ENCODE measurements at regions not wholly inside any gene's neighbourhood (a gene's known extent, or its start where the extent isn't known, plus 50 kb on each side); places are given as distances from the start of the nearest gene placed in this dataset.

DNA sequence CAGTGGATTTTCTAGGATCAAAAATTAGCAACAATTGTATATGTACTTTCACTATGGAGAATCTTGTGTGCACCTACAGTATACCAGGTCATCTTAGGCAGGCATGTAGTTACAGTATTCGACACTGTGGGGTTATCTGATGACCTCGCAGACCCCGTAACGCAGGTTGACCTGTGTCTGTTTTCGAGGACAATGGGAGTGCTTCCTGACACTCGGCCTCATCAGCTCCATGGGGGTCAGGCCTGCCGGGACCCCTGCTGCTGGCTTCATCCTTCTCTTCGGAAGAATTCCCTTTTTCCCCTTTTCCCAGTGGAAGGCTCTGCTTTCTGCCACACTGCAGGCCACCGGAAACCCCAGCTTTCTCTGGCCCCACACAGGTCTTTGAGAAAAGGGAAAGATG lies 102.8 kb upstream of the TMEM18 start:
- DNase-seq = no peak

DNA sequence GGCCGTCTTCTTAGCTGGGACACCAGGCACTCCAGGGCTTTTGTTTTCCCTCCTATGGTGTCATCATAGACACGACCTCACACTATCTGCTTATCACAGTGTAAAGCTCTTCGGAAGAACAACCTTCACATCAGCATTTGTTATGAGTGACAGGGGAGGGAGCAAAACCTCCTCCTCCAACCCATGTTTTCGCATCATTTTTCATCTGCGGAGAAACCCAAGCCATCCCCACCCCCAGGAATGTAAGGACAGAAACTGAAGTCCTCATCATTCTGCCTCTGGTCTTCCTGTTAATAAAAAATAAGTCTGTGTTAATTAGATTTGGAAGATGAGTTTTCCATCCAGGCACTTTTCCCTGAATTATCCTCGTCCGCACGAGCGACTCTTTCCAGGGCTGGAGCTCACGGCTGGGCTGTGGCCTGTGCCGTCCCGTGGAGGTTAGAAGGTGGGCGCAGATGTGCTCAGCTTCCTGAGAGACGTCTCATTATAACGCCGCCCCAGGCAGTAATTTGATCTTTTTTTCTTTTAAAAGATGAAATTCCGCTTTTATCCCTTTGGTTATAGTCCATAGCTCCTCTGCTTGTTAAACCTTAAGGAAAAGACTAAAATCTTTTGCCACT lies 101.6 kb upstream of the TMEM18 start:
- DNase-seq = no peak

DNA sequence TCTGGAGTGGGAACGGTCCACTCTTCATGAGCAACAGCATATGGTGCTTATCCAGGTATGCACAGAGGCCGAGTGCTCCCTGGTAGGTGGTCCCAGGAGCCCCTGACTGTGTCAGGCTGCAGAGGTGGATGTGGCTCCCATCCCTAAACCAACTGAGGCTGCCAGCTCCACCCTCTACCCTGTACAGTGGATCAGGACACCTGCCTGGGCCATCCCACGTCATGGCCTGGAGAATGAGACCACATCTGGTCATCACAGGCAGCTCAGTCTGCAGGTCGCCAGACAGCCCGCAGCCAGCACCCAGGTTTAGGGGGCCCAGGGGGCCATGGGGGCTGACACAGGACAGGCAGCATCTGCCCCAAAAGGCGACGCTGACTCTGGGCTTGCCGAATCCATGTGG lies 100.3 kb upstream of the TMEM18 start:
- no peak for DNase-seq

DNA sequence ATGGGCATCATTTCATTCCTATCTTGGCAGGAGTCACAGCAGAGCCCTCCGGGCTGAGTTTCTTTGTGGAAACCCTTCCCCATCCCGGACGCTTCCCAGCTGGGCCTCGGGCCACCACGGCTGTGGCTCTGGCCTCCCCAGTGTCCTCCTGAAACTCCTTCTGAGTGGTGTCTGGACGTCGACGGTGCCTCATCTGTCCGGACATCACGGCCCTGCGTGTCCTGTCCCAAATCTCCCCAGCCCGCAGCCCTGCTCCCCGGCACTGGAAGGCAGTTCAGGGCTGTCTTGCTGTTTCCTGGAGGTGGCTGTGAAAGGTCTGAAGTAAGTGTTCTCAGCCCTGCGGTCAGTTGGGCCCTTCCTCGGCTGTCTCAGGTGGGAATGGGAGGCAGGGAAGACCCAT lies 99.8 kb upstream of the TMEM18 start:
- DNase-seq = no peak

DNA sequence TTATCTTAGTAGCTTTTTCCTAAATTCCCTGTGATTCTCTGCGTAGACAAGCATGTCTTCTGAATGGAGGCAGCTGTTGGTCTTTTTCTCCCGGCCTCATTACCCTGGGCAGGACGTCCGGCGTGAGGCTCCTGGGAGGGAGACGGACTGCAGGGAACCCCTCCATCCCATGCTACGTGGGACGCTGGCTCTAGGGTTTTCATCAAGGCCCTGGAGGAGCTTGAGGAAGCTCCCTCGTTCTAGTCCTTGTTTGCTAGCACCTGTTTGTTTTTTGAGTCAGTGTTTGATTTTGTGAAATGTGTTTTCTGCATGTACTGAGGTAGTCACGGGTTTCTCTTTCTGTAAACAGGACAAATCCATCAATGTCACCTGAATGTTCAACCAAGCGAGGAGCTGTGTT lies 99.3 kb upstream of the TMEM18 start:
- DNase-seq = no peak

DNA sequence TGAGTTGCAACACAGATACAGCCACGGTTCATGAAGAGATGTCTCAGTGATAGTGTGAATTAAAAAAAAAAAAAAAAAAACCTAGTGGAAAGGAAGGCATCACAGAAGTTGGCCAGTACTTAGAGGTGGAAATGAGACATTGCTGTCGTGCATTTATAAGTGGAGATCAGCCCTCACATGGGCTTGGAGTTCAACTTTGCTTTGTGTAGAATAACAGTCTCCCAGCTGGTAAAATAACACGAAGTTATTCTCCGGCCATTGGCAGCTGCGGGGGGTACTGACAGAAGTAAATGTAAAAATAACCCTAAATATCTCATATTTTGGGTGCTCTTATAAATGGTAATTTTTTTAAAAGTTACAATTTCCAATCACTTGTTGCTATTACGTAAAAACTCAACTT lies 98.8 kb upstream of the TMEM18 start:
- DNase-seq = no peak

DNA sequence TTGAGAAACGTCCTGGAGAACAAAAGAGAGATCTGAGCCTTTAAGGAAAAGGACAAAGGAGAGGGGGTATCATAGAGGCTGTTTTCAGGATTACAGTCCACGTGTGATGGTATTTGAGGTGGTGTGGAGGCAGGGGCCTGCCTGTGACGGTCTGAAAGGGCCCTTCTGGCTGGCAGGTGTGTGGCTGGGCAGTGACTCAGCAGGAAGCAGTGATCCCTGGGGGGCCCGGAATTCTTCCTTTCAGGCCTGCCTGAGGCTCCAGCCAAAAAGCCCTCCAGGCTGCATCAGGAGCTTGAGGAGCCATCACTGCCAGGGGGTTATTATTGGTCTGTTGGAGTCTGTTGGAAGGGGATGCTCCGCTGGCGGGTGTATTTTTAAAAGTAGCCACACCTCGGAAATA lies 97.2 kb upstream of the TMEM18 start:
- DNase-seq = no peak

DNA sequence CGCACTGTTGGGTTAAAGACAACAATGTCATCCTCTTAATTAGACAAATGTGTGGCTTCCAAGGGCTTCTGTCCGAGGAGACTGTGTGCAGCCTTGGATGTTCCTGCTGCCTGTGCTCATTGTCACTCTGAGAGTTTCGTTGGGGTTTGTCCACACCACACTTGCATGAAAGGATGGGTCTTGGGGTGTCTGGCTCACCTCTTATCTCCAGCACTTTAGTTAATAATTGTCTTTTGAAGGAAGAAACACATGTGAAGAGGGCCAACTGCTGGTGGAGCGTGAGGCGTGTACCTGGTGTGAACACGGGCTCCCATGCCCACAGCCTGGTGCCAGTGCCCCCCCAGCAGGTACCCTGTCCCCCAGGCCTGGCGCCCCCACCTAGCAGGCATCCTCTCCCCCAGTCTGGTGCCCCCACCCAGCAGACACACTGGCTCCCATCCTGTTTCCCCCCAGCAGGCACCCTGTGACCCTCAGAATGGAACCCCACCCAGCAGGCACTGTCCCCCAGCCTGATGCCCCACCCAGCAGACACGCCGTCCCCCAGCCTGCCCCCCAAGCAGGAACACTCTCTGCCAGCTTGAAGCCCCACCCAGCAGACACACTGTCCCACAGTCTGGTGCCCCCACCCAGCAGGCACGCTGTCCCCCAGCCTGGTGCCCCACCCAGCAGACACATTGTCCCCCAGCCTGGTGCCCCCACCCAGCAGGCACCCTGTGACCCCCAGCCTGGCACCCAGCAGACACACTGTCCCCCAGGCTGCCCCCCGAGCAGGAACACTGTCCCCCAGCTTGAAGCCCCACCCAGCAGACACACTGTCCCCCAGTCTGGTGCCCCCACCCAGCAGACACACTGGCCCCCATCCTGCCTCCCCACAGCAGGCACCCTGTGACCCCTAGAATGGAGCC lies 96.3 kb upstream of the TMEM18 start:
- no peak for DNase-seq

DNA sequence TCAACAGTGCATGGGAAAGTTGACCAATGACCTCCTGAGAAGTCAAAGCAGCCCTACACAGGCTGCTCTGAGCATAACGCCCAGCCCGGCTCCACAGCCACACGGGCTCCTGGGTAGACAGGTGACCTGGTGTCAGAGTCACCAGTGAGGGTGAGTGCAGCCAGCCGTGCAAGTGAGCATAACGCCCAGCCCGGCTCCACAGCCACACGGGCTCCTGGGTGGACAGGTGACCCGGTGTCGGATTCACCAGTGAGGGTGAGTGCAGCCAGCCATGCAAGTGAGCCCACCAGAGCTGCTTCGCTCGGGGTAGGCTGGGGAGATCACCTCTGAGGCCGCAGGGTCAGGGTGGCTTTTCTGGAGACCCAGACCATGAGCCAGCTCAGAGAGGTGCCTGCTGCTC lies 94.3 kb upstream of the TMEM18 start:
- no peak for DNase-seq

DNA sequence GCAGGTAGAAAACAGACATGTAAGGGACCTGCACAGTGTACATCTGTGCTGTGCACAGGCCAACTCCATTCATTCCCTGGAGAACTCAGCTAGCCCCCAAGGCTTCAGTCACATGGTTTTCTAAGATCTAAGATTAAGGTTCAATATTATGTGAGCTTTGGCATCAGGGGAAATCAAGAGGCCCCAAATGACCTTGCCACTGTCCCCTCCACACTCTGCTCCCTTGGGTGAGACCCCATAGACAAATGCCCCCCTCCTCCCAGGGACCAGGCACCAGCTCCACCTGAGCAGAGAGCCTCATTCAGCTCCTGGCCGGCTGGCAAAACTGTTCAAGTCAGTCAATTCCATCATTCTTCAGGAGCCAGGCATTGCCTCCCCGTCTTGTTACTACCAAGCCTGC lies 93.6 kb upstream of the TMEM18 start:
- no peak for DNase-seq

DNA sequence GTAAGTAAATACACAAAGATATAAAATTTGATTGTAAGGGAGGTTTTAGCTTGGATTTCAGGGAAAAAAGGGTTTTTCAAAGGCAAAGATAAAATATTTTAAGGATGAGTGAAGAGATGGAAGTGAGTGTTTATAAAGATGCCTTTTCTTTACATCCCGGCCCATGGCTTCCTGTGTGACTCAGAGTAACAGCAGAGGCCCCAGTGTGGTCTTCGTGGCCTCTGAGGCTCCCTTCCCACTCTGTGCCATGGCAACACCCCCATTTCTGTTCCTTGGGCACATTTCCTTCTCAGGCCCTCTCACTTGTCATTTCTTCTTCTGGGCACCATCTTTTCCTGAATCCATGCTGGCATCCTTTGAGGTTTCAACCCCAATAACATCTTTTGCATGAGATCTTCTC lies 92.6 kb upstream of the TMEM18 start:
- DNase-seq = no peak

DNA sequence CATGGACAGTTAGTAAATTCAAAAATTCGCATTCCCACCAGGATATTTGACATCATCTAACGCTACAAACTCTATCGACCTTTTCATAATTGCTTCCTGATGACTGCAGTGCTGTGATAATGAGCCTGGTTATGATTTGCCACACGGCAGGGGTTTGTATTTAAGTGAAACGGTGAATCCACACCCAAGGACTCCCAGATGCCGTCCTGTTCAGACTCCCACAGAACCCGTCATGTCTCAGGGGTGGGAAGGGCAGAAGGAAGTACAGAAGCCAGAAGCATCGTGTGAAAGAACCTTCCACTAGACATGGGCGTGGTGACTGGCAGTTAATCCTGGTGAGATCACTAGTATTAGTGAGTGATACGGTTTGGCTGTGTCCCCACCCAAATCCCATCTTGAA lies 91.2 kb upstream of the TMEM18 start:
- DNase-seq = no peak

DNA sequence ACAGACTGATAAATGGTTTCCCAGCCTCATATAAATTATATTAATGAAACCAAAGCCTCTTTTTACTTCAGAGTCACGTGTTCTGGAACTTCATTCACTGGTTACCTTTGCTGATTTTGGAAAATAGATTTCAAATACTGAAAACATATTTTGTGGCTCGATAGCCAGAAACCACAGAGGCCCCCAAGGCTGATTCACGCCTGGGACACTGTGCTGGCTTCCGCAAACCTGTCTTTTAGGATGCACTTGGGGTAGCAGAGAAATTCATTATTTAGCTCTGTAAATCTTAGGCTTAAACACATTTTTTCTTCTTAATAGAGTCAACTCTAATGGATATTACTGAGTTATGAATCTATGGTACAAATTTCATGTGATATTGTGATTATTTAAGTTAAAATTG lies 90.7 kb upstream of the TMEM18 start:
- DNase-seq = no peak

DNA sequence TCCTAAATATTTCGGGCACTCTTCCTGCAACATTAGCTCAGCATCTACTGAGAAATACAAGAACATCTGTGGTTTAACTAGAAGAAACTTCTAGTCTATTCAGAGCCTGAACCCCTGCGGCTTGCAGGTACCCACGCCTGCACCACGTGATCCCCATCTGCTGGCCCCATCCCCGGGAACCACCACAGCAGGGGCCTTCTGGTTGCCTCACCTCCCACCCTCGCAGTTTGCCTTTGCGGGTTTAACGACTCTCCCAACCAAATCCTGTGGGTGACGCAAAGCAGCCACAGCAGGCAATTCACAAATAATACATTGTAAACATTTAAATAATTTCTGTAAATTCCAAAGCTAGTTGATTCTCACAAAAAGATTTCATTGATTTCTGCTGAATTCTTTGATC lies 90.2 kb upstream of the TMEM18 start:
- DNase-seq = no peak

DNA sequence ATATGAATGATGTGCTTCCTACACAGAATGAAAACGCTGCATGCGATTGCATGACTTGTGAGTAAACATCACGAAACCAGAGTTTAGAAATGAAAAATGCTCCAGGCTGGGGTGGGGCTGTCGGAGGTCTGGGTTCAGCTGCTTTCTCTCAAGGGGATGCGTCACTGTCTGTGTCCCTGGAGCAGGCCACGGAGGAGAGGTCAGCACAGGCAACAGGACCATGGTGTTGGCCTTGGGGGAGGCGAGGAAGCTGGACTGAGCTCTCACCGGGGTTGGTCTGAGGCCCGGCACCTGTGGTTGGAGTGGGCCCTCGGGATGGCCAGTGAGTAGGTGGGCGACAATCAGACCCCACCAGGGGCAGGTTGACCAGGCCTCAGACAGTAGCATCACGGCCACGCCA lies 89.0 kb upstream of the TMEM18 start:
- no peak for DNase-seq

DNA sequence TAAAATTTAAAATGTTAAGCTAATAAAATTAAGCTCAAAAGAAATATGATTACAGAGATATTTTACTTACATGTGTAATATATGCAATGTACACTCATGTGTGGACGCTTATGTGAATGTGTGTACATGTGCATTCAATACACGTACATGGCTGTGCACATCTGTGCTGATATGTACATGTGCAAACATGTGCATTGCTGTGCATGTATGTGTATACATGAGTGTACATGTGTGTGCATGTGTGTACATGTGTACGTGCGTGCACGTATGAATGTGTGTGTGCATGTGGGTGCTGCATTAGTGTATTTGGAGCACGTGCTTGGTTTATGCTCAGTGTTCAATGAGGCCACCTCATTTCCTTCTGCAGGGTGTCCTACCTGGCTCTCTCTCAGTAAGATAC lies 88.2 kb upstream of the TMEM18 start:
- DNase-seq = no peak

DNA sequence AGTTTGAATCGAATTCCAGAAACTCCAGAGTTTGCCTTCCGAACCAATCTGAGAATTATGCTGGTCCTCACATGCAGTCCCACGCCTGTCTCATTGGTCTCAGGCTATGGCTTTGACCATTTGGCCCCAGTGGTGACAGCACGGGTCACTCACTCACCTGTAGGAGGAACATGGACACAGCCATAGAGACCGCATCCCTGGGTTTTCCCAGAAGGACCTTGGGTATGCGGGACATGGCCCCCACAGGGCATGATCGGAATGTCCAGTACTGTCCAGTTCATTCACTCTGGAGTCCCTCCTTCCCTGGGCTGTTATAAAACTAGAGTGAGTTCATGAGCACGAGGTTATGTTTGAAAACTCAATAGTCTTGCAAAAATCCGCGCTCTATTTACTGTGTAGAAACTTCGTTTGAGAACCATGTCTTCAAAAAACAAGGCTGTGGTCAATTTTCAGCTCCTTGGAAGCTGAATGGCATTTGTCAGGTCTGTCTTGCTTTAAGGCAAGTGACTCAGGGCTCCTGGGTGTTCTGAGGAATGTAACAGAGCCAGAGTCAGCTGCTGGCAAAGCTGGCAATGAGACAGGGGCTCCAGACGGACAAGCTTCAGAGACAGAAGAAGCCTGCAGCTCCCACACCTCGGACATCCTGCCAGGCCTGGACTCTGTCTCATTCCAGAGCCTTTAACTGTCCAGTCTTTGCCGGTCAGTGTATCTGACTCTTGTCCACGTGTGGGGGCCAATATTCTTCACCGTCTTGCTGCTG lies 86.7 kb upstream of the TMEM18 start:
- no peak for DNase-seq

DNA sequence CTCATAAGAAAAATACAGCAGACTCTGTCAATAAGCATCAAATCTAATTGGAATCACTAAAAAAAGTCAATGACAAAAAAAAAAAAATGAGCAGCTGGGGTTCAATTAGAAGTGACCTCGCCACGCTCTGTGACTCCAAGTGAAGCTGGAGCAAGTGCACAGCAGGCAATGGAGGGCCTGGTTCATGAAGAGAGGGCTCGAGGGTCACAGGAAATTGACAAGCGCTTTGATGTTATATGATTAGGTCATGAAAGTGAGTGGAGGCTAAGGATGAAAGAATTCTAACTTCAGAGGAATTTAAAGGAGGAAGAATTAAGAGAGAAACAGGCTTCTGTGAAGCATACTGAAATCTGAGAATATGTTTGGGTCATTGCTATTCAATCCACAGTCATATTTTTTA lies 85.4 kb upstream of the TMEM18 start:
- no peak for DNase-seq

DNA sequence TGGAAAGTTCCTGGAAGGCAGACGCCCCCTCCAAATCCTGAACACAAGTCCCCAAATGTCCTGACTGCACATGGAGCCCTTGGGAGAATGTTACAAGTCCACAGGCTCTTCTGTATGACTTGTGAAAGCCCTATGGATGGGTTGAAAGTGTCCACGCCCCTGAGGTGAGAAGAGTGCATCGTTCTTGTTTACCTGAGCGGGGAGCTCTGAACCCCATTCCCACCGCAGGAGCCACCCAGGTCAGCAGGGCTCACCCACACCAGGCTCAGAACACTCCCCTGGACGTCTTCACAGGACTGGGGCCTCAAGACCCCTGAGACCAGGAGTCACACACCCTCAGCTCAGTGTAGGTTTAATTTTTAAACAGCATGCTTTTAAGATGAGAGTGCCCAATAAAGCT lies 84.2 kb upstream of the TMEM18 start:
- no peak for DNase-seq

DNA sequence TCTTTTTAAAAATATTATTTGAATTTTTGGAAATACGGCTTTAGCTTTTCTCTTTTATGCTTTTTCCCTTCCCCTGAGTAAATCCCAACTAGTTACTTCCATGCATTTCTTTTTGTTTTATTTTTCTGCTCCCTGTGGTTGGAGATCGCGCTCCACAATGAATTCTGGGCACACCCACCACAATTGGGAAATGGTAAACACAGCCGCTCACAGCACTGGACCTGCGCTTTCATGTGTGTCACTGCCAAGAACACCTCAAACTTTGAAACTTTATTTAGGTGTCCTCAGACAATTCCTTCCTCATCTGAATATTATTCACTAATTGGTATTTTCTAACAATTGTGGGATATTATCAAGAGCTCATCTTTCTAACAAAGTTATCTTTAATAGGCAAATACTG lies 82.8 kb upstream of the TMEM18 start:
- DNase-seq = no peak

DNA sequence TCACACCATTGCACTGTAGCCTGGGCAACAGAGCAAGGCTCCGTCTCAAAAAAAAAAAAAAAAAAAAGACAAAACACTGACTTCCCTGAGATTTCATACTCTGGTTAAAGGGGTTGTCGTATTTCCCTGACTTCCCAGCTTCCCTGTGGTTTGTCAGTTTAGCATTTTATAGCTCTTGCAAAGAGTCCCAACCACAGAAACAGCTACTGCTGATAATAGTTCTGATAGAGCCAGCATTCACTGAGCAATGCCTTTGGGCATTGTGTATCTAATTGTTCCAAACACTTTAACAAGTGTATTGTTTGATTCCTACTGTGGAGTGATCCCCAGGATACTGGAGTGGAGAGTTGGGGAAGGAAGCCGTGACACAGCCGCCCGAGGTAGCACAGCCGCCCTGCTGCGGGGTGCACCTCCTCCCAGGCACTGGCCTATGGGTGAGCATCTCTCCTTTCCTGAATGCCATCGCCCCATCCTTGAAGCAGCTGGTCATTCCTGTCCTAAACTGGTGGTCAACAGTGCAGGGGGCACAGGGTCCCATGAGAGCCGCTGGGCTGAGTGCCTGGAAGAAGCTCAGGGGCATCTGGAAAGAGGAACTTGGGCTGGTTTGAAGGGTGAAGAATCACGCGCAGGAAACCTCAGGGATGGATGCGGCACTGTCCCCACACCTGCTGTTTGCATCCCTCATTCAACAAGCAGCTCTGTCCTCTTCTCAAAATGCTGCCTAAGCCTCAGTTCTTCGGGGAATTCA lies 81.0 kb upstream of the TMEM18 start:
- no peak for DNase-seq

DNA sequence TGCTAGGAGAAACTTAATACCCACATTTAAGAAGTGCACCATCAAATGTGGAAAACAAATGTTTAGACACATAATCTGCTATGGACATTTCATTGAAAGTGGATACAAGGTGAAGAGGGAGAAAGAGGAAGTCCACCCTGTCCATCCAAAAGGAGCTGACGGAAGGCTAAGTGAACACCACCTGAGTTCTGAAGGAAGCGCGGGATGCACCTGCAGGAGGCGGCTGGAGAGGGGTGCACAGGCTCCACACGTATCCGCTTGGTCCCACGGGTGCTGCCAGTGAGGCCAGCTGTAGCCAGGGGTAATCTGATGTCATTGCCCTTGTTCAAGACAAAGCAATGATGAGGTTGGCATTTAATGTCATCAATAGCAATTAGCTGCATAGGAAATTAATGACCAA lies 75.9 kb upstream of the TMEM18 start:
- no peak for DNase-seq

DNA sequence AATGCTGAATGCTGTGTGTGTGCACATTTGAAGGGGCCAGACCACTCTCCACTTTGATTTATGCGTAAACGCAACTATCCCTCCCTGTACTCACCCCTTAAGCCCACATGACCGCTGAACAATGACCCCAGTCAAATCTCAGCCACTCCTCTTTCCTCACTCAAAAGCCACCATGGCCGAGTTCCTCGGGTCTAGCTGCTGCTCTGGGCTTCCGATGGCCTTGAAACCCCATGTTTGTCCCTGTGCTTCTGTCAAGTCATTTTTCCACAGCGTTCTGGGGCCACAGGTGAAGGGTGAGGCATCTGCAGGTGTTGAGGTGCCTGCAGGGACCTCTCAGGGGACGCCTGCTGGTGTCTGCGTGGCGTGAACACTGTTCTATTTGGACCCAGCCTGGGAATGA lies 74.3 kb upstream of the TMEM18 start:
- no peak for DNase-seq
